TTC549 (cell line): ENCODE measurements at regions not wholly inside any gene's neighbourhood (a gene's known extent, or its start where the extent isn't known, plus 50 kb on each side); places are given as distances from the start of the nearest gene placed in this dataset.

ENCODE experiments used
- FAIRE-seq: peaks from 2 replicates; lab custom pipeline; 2012; peaks lifted over from hg19 to GRCh38; lab: Jason Lieb, UNC

DNA sequence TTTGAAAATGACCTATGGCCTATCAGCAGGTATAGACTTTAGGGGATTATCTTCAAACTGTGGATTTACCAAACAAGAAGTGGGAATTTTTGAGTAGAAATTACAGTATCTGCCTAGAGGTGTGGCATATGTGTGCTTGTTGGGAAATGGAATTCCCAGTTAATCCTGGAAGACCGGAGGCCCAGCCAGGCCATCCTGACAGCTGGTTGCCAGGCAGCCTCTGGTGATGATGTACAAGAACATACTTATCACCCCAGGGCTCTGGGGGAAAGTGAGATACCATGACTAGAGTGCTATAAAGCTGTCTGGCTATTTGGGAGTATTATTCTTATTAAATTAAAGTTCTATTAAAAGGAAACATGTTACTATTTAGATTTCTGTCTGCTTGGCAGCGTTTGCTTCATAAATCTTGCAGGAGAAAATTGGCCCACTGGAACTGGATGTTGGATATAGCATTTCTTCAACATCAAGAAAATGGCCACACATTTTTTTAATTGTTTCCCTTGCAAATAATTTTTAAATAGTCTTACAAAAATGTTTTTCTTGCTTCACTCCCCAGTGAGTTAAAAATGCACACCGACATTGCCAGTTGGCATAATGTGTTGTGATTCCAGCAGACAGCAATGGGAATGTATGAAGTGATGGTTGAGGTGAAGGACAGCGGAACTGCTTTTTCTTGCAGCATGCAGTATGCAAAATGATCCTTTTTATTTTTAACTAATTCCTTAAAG is 187.8 kb downstream of the MYLK4 start:
- no peak for FAIRE-seq

DNA sequence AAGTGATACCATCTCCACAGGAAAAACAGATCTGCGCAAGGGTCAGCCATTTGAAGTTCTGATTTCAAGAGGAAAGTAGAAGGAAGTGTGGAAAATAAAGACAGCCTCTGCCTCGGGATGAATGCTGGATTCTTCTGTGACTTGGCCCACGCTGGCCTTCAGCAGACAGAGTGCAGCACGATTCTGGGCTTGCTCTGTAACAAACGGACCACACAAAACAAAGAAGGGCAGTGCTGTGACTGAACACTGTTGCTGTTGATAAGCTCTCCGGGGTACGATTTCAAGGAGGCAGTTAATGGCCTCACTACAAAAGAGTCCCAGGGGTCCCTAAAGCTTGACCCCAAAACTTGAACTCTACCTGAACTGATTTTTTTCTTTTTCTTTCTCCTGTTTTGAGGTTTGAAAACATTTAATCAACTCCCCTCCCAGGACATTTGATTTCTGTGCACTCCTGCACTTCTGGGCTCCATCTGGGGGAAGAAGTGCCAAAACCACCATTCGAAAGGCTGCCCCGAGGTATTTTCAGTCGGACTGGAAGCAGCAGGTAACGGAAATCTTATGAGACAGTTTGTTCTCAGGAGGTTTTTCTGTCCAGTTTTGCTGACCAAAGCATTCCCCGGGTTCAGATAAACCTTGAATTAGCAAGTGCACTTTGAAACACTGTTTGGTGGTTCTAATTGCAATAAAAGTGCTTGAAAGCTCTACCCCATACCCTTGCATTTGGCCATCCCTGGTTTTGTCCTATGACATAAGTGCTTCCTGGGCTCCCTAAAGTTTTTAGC is 189.6 kb downstream of the MYLK4 start:
- FAIRE-seq = no peak

DNA sequence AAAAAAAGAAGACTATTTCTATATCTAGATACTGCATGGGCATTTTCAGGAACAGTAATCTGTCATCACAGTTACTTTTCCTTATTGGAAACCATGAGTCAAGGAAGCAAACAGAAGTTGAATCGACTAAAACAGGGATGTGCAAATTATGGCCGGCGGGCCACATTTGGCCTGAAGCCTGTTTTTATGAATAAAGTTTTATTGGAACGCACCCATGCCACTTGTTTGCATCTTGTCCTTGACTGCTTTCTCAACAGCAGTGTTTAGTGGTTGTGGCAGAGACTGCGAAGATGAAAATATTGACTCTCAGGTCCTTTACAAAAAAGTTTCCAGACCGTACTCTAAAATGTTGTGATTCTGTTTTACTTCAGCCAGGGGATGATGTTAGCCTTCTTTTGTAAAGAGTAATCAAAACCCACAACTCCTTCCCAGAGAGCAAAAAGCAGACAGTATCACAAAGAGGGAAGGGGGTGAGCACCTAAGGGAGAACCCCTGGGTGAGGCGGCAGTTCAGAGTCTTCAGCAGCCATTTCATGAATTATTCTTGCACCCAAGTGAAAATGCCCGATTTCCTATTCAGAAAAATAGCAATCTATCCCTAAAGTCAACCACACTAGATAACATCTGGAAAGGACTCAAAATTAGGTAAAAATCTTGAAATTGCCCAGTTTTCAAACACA is 190.4 kb downstream of the MYLK4 start:
- no peak for FAIRE-seq

DNA sequence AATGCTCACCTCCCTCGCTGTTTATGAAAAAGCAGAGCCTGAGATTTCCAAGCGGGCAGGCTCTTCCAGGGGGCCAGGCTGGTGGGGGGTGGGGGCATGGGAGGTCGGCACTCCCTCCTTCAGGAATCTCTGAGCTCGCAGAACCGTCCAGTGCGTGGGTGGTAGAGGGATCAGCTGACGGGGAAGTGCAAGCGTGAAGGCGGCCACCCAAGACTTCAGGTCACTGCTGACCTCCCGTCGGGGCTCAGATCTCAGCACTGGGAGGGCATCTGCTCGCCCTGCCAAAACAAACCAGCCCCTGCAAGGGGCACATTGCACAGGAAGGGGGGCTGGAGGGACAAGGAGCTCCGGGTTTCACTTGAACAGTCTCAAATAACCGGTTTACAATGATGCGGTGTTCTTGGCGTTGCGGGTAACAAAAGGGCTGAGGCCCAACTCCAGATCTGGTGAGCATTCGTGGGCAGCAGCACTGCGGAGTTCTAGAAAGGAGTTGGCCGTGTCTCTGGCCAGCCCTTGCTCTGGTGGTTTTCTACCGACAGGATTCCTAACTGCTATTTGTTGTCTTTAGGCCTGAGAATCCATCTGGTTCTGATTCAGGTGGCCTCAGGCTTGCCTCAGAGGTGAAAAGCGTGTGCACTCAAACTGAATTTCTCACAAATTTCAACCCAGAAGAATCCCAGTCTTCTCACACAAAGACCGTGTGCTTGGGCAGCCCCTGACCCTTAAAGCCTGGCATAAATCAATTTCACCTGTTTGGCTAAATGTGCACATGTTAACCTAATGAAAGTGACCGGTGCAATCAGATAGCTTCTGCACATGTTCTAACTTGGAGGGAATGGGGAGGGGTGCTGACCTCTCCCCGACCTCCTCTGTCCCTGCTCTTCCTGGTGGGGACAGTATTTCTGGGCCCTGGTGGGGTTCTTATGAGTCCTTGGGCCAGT is 191.6 kb downstream of the MYLK4 start:
- no peak for FAIRE-seq

DNA sequence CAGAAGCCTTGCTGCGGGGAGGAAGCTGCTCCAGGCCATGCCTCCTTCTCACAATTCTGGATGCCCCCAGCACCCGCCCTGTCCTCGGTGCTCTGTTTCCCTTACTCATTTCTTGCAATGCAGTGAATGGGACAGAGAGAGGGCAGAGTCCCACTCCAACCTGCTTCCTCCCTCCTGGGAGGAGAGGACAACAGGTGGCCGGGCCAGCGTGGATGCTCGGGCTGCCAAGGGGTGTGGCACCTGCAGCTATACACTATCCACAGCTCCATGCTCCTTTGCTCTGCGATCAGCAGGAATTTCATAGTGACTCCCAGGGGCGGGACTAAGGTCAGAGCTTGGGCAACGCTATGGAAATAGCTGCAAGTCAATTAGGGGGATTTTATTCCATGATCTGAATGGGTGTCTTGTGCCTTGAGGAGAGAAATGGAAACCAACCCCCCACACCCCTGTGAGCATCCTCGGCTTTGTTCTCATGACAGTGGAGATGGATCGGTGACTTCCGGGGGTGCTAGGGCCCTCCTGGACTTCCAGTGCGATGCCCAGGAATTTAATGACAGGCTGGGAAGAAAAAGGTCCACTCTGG is 192.5 kb downstream of the MYLK4 start:
- no peak for FAIRE-seq

DNA sequence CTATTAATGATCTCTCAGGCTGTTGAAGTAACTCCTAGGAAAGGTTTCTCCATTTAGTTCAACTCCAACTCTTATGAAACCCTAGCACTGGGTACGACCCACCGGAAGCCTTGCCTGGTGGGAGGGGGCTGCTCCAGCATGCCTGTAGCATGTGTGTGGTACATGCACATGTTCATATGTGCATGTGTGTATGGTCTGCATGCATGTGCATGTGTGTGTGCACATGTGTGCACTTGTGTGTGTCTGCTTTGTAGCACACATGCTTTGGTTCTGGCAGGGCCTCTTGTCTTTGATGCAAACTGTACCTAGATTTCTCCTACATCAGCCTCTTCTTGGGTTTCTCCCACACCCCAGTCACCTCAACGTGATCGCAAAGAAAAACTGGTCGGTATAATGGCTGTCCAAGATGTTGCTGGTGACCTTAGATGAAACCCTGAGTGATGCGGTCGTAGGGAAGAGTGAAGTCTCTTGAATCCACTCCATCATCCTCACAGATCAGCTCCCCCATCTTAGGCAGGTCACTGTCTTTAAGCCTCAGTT is 193.5 kb downstream of the MYLK4 start:
- no peak for FAIRE-seq

DNA sequence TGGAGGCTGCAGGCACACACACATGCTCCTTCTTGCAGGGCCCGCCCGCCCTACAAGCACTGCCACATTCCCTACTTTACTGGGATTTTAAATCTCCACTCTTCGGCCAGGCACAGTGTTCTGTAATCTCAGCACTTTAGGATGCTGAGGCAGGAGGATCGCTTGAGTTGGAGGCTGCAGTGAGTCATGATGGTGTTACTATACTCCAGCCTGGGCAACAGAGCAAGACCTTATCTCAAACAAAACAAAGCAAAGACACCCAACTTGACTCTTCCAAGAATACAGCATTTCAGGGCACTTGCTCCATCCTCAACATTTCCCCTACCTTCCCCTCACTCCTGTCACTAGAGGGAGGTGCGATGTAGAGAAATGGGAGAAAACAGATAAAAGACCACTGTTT is 194.0 kb downstream of the MYLK4 start:
- no peak for FAIRE-seq

DNA sequence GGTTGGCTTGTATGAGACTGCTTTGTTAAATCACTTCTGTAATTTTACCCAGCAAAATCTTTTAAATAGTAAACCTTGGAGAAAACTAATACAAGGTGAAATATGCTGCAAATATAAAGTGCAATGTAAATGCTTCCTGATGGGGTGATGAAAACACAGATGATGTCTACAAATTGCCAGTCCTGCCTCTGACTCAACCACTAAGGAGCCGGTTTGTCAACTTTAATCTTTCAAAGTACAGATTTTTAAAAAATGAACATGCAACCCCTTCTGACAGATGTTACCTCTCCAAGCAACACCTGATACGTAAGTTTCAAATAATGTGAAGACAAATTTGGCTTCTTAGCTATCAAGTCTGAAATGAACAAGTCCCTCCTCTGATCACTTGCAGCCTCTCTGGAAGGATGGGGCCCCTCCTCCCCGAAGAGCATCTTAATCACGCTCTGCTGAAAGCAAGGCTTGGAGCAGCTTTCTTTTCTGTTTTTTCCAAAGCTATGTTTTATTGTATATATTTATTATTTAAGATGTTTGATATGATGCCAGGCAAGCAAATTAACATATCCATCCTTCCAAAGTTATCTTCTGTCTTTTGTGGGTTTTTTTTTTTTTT is 196.0 kb downstream of the MYLK4 start:
- no peak for FAIRE-seq

DNA sequence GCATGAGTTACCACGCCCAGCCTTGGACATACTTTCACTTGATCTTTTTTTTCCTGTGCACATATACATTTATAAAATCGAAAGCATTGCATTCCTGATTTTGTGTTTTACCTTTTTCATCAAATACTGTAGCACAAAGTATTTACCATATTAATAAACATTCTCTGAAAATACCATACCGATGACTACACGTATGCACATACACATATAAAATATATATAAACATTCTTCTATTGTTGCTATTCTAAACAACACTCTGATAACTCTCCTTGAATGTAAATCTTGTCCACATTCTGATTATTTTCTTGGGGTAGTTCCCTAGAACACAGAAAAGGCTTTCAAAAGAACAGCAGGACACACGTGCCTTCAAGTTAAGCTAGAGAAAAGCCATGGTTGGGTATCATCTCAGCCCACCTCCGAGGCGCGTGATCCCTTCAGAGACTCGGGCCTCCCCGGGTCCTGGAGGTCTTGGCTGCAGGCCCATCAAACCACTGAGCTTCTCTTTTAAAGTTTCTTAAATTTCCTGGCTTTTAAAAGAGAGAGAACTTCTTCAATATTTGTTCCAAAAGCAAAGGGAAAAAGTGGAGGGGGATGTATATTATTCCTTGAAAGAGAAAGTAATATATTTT is 198.1 kb downstream of the MYLK4 start:
- FAIRE-seq = no peak

DNA sequence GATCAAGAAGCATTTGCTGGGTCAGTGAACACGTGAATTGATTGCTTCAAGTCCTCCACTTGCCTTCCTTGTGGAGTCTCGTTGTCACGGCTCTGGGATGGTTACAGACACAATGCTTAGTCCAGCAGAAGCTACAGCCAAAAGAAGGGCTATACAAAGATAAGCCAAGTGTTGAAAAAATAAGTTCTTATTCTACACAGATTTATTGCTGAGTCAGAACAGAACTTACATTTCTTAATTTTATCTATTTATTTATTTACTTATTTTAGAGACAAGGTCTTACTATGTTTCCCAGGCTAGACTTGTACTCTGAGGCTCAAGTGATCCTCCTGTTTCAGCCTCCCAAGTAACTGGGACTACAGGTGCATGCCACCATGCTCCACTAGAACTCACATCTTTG is 199.0 kb downstream of the MYLK4 start:
- no peak for FAIRE-seq

DNA sequence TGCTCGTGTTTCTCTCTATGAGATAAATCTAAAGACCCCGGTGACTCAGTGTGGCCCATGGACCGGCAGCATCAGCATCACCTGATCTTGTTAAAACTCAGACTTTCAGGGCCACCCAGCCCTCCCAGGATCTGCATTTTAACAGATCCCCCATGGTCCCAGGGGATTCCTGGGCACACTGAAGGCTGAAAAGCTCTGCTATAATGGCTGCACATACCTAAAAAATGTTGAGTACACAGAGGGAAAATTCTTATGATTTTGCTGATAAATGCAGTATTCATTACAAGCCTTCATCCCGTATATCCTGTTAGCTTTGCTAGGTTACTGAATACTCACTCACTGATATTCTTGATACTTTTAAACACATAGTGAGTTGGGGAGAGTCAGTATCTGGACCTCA is 200.5 kb downstream of the MYLK4 start:
- no peak for FAIRE-seq

DNA sequence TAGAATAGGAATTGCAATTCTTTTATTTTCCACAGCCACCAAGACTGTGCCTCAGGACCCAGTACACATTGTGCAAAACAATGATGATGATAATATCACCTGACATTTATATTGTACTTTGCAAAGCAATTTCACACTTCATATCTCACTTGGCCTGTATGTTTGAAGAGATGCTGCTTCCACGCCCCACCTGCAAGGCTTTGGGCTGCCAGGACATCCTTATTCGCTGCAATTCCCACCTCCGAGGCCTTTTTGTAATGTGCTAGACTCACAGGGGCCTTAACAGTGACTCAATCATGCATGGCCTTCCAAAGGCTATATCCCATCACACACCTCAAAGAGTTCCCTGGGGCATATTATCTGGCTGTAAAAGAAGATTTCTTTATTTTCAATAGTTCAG is 200.9 kb downstream of the MYLK4 start:
- FAIRE-seq = no peak

DNA sequence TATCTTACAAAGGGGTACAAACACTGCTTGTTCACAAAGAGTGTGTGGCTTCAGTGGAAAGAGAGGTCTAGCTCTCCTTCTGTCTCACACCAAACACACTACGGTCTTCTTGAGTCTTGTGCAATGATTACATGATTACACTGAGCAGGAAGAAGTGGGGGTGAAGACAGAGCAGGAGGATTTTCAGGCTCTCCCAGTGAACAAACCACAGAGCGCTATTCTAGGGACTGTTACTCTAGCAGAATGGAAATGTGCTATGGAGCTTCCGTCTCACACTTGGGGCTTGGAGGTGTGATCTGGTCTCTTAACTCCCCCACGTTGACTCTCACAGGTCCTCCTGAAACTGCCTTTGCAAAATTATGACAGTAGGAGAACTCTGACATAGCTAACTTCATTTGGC is 203.4 kb downstream of the MYLK4 start:
- no peak for FAIRE-seq

DNA sequence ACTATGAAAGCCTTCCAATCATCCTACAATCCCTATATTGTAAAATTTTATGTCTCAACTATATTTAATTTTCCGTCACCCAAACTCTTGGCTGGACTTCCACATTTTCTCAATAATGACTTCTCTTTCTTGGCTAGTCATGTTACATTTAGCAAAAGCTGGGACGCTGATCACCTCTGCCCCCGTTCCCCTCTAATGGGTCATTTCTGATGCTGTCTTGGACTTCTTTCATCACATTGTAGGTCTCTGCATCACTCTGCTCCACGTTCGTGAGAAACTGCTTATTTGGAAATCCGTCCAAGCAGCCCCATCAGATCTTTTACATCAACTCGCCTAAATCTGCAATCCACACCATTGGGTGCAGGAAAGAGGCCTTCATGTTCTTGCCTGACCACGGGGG is 203.8 kb downstream of the MYLK4 start:
- FAIRE-seq = no peak

DNA sequence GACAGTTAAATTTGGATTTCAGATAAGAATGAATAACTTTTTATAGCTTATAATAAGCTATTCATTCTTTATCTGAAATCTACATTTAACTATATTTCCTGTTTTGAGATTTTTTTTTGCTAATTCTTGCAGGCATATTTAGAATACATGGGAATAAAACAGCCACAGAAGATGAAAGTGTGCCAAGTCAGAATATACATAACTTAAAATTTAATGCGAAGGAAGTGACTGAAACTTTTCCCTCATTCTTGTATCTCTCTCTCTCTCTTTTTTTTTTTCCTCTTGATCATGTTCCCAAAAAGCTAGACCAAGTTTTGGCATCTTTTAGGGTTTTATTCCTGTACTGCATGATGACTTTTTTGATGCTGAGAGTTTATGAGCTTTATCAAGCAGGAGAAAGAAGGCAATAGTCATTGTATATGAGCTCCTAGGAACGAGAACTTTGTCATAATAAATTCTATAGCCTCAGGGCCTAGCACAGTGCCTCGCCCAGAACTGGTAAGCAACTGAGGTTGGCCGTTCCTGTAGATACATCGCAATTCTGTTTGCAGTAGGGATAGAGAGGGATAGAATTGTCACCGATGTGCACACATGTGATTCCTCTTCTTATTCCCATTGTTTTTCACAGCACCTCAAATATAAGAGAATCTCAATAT is 205.2 kb downstream of the MYLK4 start:
- FAIRE-seq = no peak

DNA sequence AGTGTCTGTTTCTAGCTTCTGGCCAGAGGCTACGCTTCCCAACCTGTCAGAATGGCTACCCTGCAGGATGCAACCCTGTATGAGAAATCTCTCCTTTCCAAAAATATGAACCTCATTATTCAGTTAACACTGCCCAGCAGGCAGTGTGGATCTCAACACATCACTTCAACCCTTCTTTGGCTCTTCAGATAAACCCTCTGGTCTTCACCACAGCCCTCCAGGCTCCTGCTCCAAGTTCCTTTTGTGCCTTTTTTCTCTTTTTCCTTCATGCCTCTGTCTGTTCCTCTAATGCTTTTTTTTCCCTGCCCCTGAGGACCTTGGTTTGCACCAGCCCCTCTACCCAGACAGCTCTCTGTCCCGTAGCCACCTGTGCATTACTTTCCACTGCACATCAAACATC is 207.4 kb downstream of the MYLK4 start:
- FAIRE-seq = no peak

DNA sequence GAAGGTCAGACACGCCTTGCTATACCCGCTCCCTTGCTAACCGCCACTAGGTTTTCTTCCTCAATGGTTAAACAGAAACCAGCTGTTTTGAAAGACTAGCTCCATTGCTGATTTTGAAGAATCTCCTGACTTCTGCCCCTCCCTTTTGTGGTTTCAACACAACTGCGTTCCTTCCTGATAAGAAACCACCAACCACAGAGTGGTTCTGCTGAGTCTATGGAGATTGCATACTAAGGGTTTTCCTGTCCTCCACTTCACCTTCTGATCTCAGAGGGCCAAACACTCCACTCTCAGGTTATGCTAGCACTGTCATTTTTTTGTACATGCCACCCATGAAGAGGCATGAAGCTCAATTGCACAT is 207.9 kb downstream of the MYLK4 start:
- FAIRE-seq = no peak

DNA sequence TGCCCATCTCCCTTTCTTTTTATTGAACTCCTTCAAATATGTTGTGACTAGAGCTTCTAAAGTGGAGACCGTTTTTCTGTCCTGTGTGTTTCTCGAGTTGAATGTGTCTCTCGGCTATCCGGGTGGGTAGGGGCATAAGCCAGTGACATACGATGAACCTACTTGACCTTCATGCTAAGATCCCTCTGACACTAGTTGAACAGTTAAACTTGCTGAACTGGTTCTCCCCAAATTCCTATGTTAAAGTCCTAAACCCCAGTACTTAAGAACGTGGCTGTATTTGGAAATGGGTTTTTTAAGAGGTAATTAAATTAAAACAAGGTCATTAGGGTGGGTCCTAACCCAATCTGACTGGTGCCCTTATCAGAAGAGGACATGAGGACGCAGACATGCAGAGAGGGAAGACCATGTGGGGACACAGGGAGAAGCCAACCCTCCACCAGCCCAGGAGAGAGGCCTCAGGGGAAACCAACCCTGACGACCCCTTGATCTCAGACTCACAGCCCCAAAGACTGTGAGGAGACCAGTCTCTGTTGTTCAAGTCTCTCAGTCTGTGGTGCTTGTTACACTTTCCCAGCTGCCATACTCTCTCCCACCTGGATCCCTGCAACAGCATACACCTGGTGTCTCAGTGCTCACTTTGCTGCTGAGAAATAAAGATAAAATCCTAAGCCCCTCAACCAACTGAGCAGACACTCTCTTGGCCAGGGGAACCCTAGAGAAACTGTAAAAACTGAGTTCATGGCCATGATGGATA is 208.4 kb downstream of the MYLK4 start:
- FAIRE-seq = no peak

DNA sequence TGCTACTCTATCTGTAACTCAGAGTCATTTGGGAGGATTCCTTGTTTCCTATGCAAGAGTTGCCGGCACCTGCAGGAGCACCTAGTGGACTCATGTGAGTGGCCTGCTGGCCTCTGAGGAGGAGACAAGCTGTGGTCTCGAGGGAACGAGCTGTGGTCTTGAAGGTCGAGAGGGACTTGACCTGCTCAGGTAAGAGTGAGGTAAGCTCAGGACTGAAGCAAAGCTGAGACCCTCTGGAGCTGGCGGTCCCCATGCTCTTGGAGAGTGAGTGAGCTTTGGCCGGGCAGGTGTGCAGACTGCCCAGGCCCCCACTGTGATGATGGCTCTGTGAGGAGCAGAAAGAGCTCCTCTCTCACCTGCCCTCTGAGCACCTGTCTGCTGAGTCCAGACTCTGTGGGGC is 214.3 kb downstream of the MYLK4 start:
- FAIRE-seq = no peak

DNA sequence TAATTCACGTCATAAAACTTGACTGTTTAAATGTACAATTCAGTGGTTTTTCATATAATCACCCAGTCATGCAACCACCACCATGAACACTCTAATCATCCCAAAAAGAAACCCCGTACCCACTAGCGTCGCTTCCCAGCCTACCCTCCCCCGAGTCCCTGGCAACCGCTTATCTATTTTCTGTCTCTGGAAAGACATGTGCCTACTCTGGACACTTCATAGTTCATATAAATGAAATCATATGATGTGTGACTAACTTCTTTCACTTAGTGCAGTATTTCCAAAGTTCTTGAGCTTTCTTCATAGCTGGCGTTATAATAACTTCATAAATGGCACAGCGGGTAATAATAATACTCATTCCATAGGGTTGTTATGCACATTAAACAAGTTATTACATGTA is 215.2 kb downstream of the MYLK4 start:
- FAIRE-seq = no peak
